ENCODE measurements at regions not wholly inside any gene's neighbourhood (a gene's known extent, or its start where the extent isn't known, plus 50 kb on each side); places are given as distances from the start of the nearest gene placed in this dataset.

GRCh38 chr3:27877061-27878013 lies 155.2 kb upstream of the EOMES start:
- TF ChIP-seq POLR2AphosphoS5 (IDR thresholded peaks at IDR 0.05; ENCODE audit: low read depth, low read length) (no peak), TCF7L2 (IDR thresholded peaks at IDR 0.05; ENCODE audit: low read depth, low read length) (no peak), SIN3A (IDR thresholded peaks at IDR 0.05; ENCODE audit: borderline replicate concordance, insufficient read depth, low read depth, low read length) (no peak), REST (IDR thresholded peaks at IDR 0.05; ENCODE audit: insufficient read depth in 1 of 2, low read depth in 2 of 2, low read length in 1 of 2) (no peak)
- TF ChIP-seq, protein P1, sequence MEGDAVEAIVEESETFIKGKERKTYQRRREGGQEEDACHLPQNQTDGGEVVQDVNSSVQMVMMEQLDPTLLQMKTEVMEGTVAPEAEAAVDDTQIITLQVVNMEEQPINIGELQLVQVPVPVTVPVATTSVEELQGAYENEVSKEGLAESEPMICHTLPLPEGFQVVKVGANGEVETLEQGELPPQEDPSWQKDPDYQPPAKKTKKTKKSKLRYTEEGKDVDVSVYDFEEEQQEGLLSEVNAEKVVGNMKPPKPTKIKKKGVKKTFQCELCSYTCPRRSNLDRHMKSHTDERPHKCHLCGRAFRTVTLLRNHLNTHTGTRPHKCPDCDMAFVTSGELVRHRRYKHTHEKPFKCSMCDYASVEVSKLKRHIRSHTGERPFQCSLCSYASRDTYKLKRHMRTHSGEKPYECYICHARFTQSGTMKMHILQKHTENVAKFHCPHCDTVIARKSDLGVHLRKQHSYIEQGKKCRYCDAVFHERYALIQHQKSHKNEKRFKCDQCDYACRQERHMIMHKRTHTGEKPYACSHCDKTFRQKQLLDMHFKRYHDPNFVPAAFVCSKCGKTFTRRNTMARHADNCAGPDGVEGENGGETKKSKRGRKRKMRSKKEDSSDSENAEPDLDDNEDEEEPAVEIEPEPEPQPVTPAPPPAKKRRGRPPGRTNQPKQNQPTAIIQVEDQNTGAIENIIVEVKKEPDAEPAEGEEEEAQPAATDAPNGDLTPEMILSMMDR (IDR thresholded peaks at IDR 0.05) = no peak
